ENCODE measurements at regions not wholly inside any gene's neighbourhood (a gene's known extent, or its start where the extent isn't known, plus 50 kb on each side); places are given as distances from the start of the nearest gene placed in this dataset.

- DNase-seq (no peak), ATAC-seq (no peak)
- Mint-ChIP-seq H3K27ac (peak overlapping the region; percentile 81), H3K4me1 (ENCODE audit: low read depth) (peaks cover 28% of the 10 kb centered on the region), H3K27me3 (no peaks in the 10 kb centered on the region), H3K36me3 (ENCODE audit: low read depth) (peaks cover 14% of the 10 kb centered on the region), H3K4me3 (peak overlapping the region; percentile 94), H3K9me3 (peaks cover 3% of the 10 kb centered on the region)
- intact Hi-C loops (cut with micrococcal nuclease) = no loop called here
- ChIA-PET POLR2A (no interaction called here), CTCF (interaction anchor here (1.5 kb wide), 1 partner anchor 188 kb away, joined by 3 read pairs; no protein-coding TSS in a partner anchor)
- TF ChIP-seq, protein P1, sequence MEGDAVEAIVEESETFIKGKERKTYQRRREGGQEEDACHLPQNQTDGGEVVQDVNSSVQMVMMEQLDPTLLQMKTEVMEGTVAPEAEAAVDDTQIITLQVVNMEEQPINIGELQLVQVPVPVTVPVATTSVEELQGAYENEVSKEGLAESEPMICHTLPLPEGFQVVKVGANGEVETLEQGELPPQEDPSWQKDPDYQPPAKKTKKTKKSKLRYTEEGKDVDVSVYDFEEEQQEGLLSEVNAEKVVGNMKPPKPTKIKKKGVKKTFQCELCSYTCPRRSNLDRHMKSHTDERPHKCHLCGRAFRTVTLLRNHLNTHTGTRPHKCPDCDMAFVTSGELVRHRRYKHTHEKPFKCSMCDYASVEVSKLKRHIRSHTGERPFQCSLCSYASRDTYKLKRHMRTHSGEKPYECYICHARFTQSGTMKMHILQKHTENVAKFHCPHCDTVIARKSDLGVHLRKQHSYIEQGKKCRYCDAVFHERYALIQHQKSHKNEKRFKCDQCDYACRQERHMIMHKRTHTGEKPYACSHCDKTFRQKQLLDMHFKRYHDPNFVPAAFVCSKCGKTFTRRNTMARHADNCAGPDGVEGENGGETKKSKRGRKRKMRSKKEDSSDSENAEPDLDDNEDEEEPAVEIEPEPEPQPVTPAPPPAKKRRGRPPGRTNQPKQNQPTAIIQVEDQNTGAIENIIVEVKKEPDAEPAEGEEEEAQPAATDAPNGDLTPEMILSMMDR (IDR thresholded peaks at IDR 0.05) = no peak
Observed at GRCh38 chr3:15861163-15861562, 63.4 kb upstream of the ANKRD28 start.

GRCh38 chr3:15872807-15873206 is 75.0 kb upstream of the ANKRD28 start:
- no peak for DNase-seq
- POLR2A ChIA-PET = no interaction called here
- no peaks in the 10 kb centered on the region for H3K27me3 Mint-ChIP-seq

GRCh38 chr3:15873415-15873814 is 75.6 kb upstream of the ANKRD28 start:
- TF ChIP-seq, protein P1 (IDR thresholded peaks at IDR 0.05) = no peak
- Mint-ChIP-seq H3K4me1 (ENCODE audit: low read depth) (no peaks in the 10 kb centered on the region), H3K4me3 (no peak overlapping the region), H3K9me3 (no peaks in the 10 kb centered on the region), H3K36me3 (ENCODE audit: low read depth) (peaks cover 6% of the 10 kb centered on the region), H3K27ac (no peak overlapping the region), H3K27me3 (no peaks in the 10 kb centered on the region)
- intact Hi-C loops (cut with micrococcal nuclease) = no loop called here
- DNase-seq (no peak), ATAC-seq (no peak)
- ChIA-PET CTCF (interaction anchor here (1.0 kb wide), 1 partner anchor 9 kb away, joined by 4 read pairs; no protein-coding TSS in a partner anchor), POLR2A (no interaction called here)

More at GRCh38 chr3:15872807-15873206, 75.0 kb upstream of the ANKRD28 start:
- TF ChIP-seq, protein P1 (IDR thresholded peaks at IDR 0.05) = no peak
- no peak for ATAC-seq
- Mint-ChIP-seq H3K27ac (no peak overlapping the region), H3K4me3 (no peak overlapping the region), H3K9me3 (no peaks in the 10 kb centered on the region), H3K4me1 (ENCODE audit: low read depth) (no peaks in the 10 kb centered on the region), H3K36me3 (ENCODE audit: low read depth) (peaks cover 1% of the 10 kb centered on the region)
- intact Hi-C loops (cut with micrococcal nuclease) = no loop called here
- CTCF ChIA-PET = no interaction called here

GRCh38 chr3:15875016-15875689 is 77.4 kb upstream of the ANKRD28 start:
- H3K9me3 Mint-ChIP-seq = no peaks in the 10 kb centered on the region
- no peak overlapping the region for H3K4me3 Mint-ChIP-seq
- H3K4me1 Mint-ChIP-seq (ENCODE audit: low read depth) = no peaks in the 10 kb centered on the region
- intact Hi-C loops (cut with micrococcal nuclease) = no loop called here
- DNase-seq = no peak
- H3K27me3 Mint-ChIP-seq = no peaks in the 10 kb centered on the region
- CTCF ChIA-PET = interaction anchor here (1.3 kb wide), 1 partner anchor 79 kb away, joined by 3 read pairs; no protein-coding TSS in a partner anchor
- ATAC-seq = no peak
- TF ChIP-seq, protein P1 (IDR thresholded peaks at IDR 0.05) = no peak
- peaks cover 6% of the 10 kb centered on the region for H3K36me3 Mint-ChIP-seq (ENCODE audit: low read depth)
- POLR2A ChIA-PET = no interaction called here
- H3K27ac Mint-ChIP-seq = no peak overlapping the region

GRCh38 chr3:15876669-15877068 is 78.9 kb upstream of the ANKRD28 start:
- DNase-seq (no peak), ATAC-seq (no peak)
- POLR2A ChIA-PET = no interaction called here
- no peaks in the 10 kb centered on the region for H3K9me3 Mint-ChIP-seq
- intact Hi-C loops (cut with micrococcal nuclease) = no loop called here
- H3K36me3 Mint-ChIP-seq (ENCODE audit: low read depth) = peaks cover 6% of the 10 kb centered on the region
- no peaks in the 10 kb centered on the region for H3K4me1 Mint-ChIP-seq (ENCODE audit: low read depth)
- H3K27me3 Mint-ChIP-seq = no peaks in the 10 kb centered on the region
- H3K27ac Mint-ChIP-seq = no peak overlapping the region
- TF ChIP-seq, protein P1 (IDR thresholded peaks at IDR 0.05) = no peak
- CTCF ChIA-PET = no interaction called here
- H3K4me3 Mint-ChIP-seq = no peak overlapping the region
